Effector memory CD8-positive, alpha-beta T cell (primary cell): ENCODE measurements at regions not wholly inside any gene's neighbourhood (a gene's known extent, or its start where the extent isn't known, plus 50 kb on each side); places are given as distances from the start of the nearest gene placed in this dataset.

Experiments
- ATAC-seq: fragments of 150-1000 bp; cut with Tn5 transposase; replicated peaks from 2 replicates; pipeline ENCODE4 v1.10.0; 2021; ENCODE audit warnings: mild to moderate bottlenecking, moderate library complexity
- DNase-seq, 3 experiments: peaks; one replicate each; pipeline ENCODE4 v3.0.0; 2021
- H3K27ac Mint-ChIP-seq, 2 donors: one replicate each; pipeline ENCODE4 v1.8.0; 2022; ENCODE audit warnings: mild to moderate bottlenecking in 2 of 2, mixed read lengths in 2 of 2, moderate library complexity in 2 of 2
- H3K27me3 Mint-ChIP-seq, 2 donors: one replicate each; pipeline ENCODE4 v1.8.0; 2022; ENCODE audit warnings: mixed read lengths in 2 of 2
- H3K36me3 Mint-ChIP-seq: one replicate; pipeline ENCODE4 v1.8.0; 2022; ENCODE audit warnings: mild to moderate bottlenecking, moderate library complexity, mixed read lengths; ENCODE audit not compliant: insufficient read depth
- H3K4me1 Mint-ChIP-seq, 2 donors: one replicate each; pipeline ENCODE4 v1.8.0; 2022; ENCODE audit warnings: low read depth in 2 of 2, mixed read lengths in 2 of 2
- H3K4me3 Mint-ChIP-seq, 2 donors: one replicate each; pipeline ENCODE4 v1.8.0; 2022; ENCODE audit warnings: mild to moderate bottlenecking in 2 of 2, mixed read lengths in 2 of 2, moderate library complexity in 2 of 2
- H3K9me3 Mint-ChIP-seq, 2 donors: one replicate each; pipeline ENCODE4 v1.8.0; 2022; ENCODE audit warnings: mixed read lengths in 2 of 2

DNA sequence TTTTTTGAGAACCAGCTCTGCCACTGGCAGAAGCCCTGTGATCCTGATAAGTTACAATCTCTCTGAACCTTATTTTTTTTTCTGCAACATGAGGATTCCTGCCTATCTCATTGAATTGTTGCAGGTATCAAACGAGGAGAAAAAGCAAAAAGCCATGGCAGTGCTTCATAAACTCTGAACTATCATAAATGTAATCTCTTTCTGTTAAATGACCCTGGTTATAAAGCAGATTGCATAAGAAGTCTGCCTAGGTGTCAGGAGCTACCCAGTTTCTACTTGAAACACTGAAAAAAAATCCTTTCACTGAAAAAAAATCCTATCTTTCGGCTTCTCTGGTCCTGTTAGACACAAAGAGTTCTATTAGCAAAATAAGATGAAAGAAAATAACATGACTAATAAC is 172.7 kb downstream of the FAM43A start:
- no peaks in the 10 kb centered on the region for H3K9me3 Mint-ChIP-seq

DNA sequence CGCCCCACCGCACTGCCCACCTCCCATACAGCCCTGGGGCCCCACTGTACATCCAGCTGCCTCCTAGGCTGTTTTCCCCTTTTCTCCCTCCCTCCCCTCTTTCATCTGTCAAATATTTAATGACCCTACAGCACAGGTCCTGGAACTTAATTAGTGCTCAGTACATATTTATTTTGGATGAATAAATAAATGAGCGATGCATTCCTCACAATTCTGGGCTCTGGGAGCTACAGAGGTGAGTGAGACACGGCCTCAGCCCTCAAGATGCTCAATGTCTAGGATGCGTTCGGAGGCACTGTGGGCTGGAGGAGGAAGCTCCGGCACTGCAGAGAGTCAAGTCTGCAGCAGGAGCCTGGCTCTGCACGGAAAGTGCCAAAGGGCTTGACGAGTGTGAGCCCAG is 175.0 kb downstream of the FAM43A start:
- peaks cover 22 to 40% of the 10 kb centered on the region in 2 donors for H3K27me3 Mint-ChIP-seq
- no peaks in the 10 kb centered on the region for H3K9me3 Mint-ChIP-seq
- DNase-seq (no peak), ATAC-seq (no peak)
- no peaks in the 10 kb centered on the region for H3K4me1 Mint-ChIP-seq
- no peak overlapping the region for H3K4me3 Mint-ChIP-seq
- H3K36me3 Mint-ChIP-seq = no peaks in the 10 kb centered on the region
- no peak overlapping the region for H3K27ac Mint-ChIP-seq

More for the DNA sequence above, 172.7 kb downstream of the FAM43A start:
- H3K4me3 Mint-ChIP-seq = no peak overlapping the region
- ATAC-seq = no peak
- H3K36me3 Mint-ChIP-seq = peaks cover 1% of the 10 kb centered on the region
- no peaks in the 10 kb centered on the region for H3K4me1 Mint-ChIP-seq
- no peak overlapping the region for H3K27ac Mint-ChIP-seq
- peaks cover 17 to 32% of the 10 kb centered on the region in 2 donors for H3K27me3 Mint-ChIP-seq
- DNase-seq = no peak

DNA sequence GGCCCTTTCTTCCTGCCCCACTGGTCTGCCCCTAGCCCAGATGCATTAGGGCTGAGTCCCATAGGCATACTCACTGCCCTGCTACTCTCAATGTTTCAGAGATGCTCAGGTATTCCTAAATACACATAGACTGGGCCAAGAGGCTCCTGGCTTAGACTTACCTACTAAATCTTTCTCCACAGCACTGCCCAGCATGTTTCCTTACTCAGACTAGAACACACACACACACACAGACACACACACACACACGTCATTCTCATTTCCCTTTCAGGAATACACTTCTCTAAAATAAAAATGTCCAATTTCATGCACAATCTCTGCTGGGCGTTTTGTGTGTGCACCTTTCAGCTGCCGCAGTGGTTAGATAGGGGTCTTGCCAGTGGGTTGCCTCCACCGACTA is 175.7 kb downstream of the FAM43A start:
- Mint-ChIP-seq H3K27ac (no peak overlapping the region), H3K4me1 (no peaks in the 10 kb centered on the region), H3K36me3 (no peaks in the 10 kb centered on the region), H3K4me3 (no peak overlapping the region), H3K9me3 (no peaks in the 10 kb centered on the region), H3K27me3 (peaks cover 25 to 40% of the 10 kb centered on the region in 2 donors)
- DNase-seq (no peak), ATAC-seq (no peak)

DNA sequence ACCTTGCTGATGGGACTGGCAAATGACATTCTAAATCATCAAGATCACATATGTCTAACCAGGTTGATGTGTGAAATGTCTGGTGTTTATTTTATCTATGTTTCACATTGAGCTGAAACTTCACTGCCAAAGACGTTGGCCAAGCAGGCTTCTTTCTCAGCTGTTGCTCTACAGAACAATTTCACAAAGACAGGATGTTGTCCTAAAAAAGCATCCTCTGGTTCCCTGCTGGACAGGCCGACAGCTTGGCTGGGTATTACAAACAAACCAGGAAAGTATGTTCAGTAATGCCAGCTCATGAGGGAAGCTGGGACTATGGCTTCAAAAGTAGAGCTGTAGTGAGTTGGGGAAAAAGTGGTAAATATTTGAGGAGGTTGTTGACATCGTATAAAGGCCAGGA is 179.4 kb downstream of the FAM43A start:
- Mint-ChIP-seq H3K27ac (no peak overlapping the region), H3K36me3 (no peaks in the 10 kb centered on the region), H3K9me3 (no peaks in the 10 kb centered on the region), H3K4me1 (no peaks in the 10 kb centered on the region), H3K27me3 (peaks cover 47 to 61% of the 10 kb centered on the region in 2 donors), H3K4me3 (no peak overlapping the region)
- no peak for ATAC-seq
- DNase-seq = no peak

DNA sequence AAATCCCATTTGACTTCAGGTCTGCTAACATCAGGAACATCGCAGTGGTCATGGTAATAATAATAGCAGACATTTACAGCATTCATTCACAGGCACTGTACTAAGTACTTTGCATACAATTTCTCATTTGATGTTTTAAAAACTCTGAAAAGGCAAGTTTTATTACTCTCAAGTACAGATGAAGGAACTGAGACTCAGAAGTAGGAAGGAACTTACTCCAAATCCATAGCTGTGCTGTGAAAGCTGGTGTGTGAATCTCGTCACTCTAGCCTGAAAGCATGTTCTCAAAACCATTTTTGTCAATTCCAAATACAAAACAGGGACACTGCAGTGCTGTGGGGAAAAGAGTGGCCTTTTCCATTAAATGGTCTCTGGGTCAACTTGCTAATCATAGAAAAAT is 179.9 kb downstream of the FAM43A start:
- no peak for ATAC-seq
- Mint-ChIP-seq H3K4me1 (no peaks in the 10 kb centered on the region), H3K36me3 (no peaks in the 10 kb centered on the region), H3K27me3 (peaks cover 47 to 61% of the 10 kb centered on the region in 2 donors), H3K9me3 (no peaks in the 10 kb centered on the region), H3K4me3 (no peak overlapping the region), H3K27ac (no peak overlapping the region)
- DNase-seq = no peak

DNA sequence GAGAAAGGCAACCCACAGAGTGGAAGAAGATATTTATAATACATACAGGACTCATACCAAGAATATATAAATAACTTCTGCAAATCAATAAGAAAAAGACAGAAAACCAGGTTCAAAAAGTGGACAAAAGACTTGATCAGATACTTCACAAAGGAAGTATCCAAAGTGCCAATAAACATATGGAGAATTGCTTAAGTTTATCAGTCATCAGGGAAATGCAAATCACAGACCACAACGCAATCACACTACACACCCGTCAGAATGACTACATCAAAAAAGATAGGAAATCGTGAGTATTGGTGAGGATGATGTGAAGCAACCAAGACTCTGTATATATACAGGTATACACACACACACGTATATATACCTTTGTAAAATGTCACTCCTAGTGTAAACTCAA is 180.6 kb downstream of the FAM43A start:
- H3K4me3 Mint-ChIP-seq = no peak overlapping the region
- DNase-seq = no peak
- no peak for ATAC-seq
- H3K36me3 Mint-ChIP-seq = no peaks in the 10 kb centered on the region
- H3K9me3 Mint-ChIP-seq = no peaks in the 10 kb centered on the region
- no peak overlapping the region for H3K27ac Mint-ChIP-seq
- no peaks in the 10 kb centered on the region for H3K4me1 Mint-ChIP-seq
- H3K27me3 Mint-ChIP-seq = peaks cover 47 to 61% of the 10 kb centered on the region in 2 donors

DNA sequence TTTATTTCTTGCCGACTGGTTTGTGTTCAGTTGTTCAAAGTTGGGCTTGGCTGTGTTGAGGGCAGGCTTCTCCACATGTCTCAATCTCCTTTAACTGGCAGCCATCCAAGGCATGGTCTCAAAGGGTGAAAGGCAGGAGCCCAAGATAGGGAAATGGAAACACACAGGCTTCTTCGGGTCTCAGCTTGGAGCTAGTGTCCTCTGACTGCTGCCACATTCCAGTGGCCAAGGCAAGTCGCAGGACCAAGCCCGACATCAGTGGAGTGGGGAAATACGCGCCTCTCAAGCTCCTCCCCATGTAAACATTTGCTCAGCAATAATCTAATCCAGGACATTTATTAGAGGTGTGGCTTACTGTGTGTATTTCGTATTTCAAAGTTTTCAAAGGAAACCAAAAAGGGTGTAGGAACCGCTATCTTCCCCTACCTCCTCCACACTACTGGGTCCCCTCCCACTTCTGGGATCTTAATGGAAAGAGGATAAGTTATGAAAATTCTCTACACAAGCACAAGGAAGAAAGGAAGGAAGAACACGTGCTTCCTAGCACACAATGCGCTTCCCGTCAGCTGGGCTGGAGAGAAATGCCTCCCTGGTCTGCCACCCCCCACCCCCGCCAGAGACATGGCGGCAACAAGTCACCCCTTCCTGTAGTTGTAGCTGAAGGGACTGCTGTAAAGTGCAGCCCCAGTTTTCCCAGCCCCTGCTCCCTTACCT is 181.7 kb downstream of the FAM43A start:
- no peak overlapping the region for H3K4me3 Mint-ChIP-seq
- DNase-seq = no peak
- no peak overlapping the region for H3K27ac Mint-ChIP-seq
- no peak for ATAC-seq
- no peaks in the 10 kb centered on the region for H3K9me3 Mint-ChIP-seq
- no peaks in the 10 kb centered on the region for H3K36me3 Mint-ChIP-seq
- H3K4me1 Mint-ChIP-seq = no peaks in the 10 kb centered on the region
- peaks cover 52 to 54% of the 10 kb centered on the region in 2 donors for H3K27me3 Mint-ChIP-seq

DNA sequence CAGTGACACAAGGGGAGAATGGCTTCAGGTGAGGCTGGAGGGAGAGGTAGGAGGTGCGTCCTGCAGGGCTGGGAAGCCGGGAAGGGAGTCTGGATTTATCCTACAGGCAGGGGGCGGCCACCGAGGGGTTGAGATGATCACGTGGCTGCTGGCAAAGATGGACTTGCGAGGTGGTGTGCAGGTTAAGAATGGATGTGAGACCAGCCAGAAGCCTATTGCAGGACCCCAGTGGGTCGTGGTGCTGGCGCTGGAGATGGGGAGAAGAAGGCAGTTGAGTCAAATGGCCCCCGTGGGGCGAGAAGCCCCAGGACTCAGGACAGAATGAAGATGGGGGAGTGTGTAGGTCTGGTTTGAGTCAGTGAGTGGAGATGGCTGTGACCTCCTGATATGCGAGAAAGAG is 183.1 kb downstream of the FAM43A start:
- no peak for DNase-seq
- Mint-ChIP-seq H3K27me3 (peaks cover 41 to 44% of the 10 kb centered on the region in 2 donors), H3K9me3 (no peaks in the 10 kb centered on the region), H3K4me3 (no peak overlapping the region), H3K4me1 (no peaks in the 10 kb centered on the region), H3K36me3 (no peaks in the 10 kb centered on the region), H3K27ac (peak overlapping the region in 1 of 2 donors; percentile 31)
- no peak for ATAC-seq

DNA sequence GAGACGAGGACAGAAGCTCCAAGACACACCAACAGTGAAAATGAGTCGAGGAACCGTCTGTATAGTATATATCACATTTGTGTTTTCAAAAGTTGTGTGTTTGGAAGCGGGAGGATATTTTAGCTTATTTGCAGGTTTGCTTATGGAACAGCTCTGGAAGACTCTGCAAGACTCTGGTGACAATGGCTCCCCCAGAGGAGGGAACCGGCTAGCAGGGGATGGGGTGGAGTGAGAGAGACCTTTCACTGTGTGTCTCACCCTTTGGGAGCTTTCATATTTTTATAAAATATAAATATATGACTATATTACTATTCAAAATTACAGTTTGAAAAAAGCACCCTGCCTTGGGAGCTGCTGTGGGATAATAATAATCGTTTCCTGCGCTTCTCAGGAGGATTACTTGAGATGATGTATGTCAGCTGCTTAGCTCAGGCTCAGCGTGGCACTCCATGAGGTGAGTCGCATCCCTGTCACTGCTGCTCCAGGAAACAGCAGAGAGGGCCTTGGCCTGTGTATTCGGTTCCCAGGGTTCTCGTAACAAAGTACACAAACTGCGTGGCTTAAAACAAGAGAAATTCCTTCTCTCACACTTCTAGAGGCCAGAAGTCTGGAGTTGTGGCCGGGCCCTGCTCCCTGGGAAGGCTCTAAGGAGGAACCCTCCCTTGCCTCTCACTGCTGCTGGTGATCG is 183.9 kb downstream of the FAM43A start:
- DNase-seq (no peak), ATAC-seq (no peak)
- Mint-ChIP-seq H3K4me1 (no peaks in the 10 kb centered on the region), H3K9me3 (no peaks in the 10 kb centered on the region), H3K4me3 (no peak overlapping the region), H3K27me3 (peaks cover 38 to 43% of the 10 kb centered on the region in 2 donors), H3K27ac (no peak overlapping the region), H3K36me3 (no peaks in the 10 kb centered on the region)

DNA sequence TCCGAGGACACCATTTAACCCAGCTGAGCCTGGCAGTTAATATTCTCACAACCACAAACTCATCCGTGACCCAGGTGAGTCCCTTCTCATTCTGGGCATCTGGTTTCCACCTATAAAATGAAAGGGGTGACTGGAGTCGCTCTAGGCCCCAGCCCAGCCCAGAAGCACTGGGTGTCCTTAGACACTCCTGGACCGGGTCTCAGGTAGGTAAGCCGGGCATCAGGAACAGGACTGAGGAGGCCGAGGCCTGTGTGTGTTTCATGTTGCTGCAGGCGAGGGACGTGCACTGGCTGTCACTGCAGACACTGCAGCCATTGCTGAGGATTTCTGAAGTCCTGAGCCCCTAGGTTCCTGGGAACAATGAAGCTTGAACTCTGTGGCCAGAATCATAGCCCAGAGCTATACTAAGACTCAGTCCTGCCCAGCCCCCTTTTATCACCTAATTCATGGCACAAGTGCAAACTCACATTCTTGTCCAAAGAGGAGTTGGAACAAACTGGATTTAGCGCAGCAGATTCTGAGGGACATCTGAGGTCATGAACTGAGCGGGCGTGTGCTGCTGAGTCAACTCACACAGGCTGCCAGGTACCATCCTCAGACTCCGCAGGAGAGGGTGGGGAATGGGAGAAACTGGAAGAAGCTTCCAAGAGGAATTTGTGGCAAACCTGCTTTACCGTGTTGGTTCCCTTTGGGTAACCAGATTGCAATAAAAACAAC is 184.9 kb downstream of the FAM43A start:
- Mint-ChIP-seq H3K9me3 (no peaks in the 10 kb centered on the region), H3K4me3 (no peak overlapping the region), H3K36me3 (peaks cover 3% of the 10 kb centered on the region), H3K27ac (no peak overlapping the region), H3K27me3 (peaks cover 39 to 40% of the 10 kb centered on the region in 2 donors), H3K4me1 (no peaks in the 10 kb centered on the region)
- no peak for DNase-seq
- ATAC-seq = no peak

DNA sequence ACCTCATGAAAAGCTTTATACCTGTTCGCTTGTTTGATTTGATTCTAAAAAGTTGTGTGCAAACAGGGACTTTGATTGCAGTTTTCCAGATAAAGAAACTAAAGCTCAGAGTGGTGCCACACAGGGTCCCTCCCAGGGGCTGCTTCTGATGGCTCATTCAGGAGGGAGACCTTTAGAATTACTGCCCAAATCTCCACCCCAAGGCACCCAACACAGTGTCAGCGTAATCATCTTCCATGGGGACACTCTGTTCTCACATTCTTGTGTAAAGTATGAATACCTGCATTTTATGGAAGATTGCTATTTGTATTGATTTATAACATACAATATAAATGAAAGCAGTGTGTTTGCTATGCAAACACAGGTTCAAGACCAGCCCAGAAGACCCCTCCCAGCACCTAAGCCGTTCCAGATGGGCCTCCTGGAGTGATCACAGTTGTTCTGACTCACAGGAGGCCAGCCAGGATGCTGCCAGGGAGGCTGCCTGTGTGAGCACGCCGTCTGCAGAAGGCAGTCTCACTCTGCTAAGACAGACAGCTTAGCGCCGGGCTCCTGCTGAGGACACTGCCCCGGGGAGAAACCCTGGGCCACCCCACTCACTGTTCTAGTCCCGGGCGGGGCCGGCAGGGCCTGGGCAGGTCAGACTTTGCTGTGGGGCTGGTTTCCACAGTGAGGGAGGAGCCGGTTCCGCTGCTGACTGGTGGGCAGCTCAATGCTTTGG is 185.6 kb downstream of the FAM43A start:
- Mint-ChIP-seq H3K4me3 (no peak overlapping the region), H3K9me3 (no peaks in the 10 kb centered on the region), H3K27ac (no peak overlapping the region), H3K4me1 (no peaks in the 10 kb centered on the region), H3K27me3 (peaks cover 41 to 46% of the 10 kb centered on the region in 2 donors), H3K36me3 (peaks cover 6% of the 10 kb centered on the region)
- DNase-seq = no peak
- ATAC-seq = peak; percentile 16

DNA sequence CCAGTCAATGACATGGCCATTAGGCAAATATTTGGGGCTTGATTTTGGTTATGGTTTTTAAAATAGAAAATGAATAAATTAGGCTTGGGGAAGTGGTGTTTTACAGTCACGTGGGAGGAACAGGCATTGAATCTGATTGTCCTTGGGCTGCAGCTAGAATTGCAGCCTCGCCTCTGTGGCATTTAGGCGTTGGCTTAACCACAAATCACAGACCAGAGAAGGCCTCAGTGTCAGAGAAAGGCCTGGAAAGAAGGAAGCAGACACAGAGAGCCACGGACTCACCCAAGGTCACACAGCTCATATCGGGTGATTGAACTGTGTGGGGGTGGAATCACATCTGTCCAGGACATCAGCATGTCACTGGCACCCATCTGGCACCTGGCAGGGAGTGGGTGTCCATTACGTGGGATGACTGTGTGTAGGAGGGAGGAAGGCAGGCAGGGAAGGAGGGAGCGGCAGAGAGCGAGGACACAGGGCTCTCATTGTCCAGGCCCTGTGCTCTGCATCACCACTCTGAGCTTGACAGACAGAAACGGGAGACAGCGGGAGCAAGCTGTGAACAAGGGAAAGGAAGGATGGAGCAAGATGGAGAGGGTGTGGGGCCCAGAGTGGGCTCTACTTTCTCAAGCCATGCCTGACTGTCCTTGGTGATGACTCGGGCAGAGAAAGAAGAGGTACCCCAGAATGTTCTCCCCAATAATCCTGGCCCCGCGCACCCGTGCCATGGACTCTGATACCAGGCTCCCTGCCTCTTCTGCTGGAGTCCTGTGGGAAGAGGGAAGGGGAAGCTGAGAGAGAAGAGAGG is 186.4 kb downstream of the FAM43A start:
- H3K36me3 Mint-ChIP-seq = peaks cover 6% of the 10 kb centered on the region
- DNase-seq (no peak), ATAC-seq (peak; percentile 19)
- no peaks in the 10 kb centered on the region for H3K9me3 Mint-ChIP-seq
- H3K4me1 Mint-ChIP-seq = no peaks in the 10 kb centered on the region
- no peak overlapping the region for H3K4me3 Mint-ChIP-seq
- peaks cover 37 to 47% of the 10 kb centered on the region in 2 donors for H3K27me3 Mint-ChIP-seq
- no peak overlapping the region for H3K27ac Mint-ChIP-seq

DNA sequence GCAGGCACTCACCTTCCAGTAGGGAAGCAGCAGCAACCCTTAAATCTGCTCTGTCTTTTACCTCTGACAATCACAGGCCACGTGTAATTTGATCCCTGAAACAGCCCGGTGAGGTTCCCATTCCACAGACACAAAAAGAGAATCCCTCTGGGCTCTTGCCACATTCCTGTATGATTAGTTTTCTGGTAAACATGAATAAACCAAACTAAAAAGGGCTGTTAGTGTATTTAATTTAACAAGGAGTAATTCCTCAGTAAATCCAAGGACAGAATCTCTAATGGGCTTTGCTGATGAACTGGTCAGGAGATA is 186.9 kb downstream of the FAM43A start:
- H3K36me3 Mint-ChIP-seq = peaks cover 6% of the 10 kb centered on the region
- H3K9me3 Mint-ChIP-seq = no peaks in the 10 kb centered on the region
- H3K4me1 Mint-ChIP-seq = no peaks in the 10 kb centered on the region
- DNase-seq (no peak), ATAC-seq (no peak)
- H3K27me3 Mint-ChIP-seq = peaks cover 31 to 47% of the 10 kb centered on the region in 2 donors
- no peak overlapping the region for H3K4me3 Mint-ChIP-seq
- H3K27ac Mint-ChIP-seq = no peak overlapping the region
